ENCODE measurements at regions not wholly inside any gene's neighbourhood (a gene's known extent, or its start where the extent isn't known, plus 50 kb on each side); places are given as distances from the start of the nearest gene placed in this dataset.

GRCh38 chr14:71229875-71230274 lies 322.6 kb downstream of the PCNX1 start:
- no peak for TF ChIP-seq CTCF (IDR thresholded peaks at IDR 0.05 in 4 of 5, conservative IDR thresholded peaks at IDR 0.05 in 1 of 5)
- no peak for TF ChIP-seq POLR2A (IDR thresholded peaks at IDR 0.05)

All from gastrocnemius medialis (tissue), 4 donors.